ENCODE measurements at regions not wholly inside any gene's neighbourhood (a gene's known extent, or its start where the extent isn't known, plus 50 kb on each side); places are given as distances from the start of the nearest gene placed in this dataset.

- no peak for TF ChIP-seq EP300 (IDR thresholded peaks at IDR 0.05; ENCODE audit: borderline replicate concordance)
- no peak for TF ChIP-seq TEAD4 (IDR thresholded peaks at IDR 0.05)
- no peak for TF ChIP-seq YY1 (IDR thresholded peaks at IDR 0.05; ENCODE audit: low read depth)
- TF ChIP-seq RAD21 (IDR thresholded peaks at IDR 0.05; ENCODE audit: low read depth) = no peak
- no peak for TF ChIP-seq MAX (IDR thresholded peaks at IDR 0.05)
- no peak for TF ChIP-seq REST (IDR thresholded peaks at IDR 0.05; ENCODE audit: low read depth)
- TF ChIP-seq CEBPB (IDR thresholded peaks at IDR 0.05) = no peak
- no peak for TF ChIP-seq CREB1 (IDR thresholded peaks at IDR 0.05; ENCODE audit: low read depth)
- no peak for TF ChIP-seq NFIC (IDR thresholded peaks at IDR 0.05)
- TF ChIP-seq TCF12 (IDR thresholded peaks at IDR 0.05; ENCODE audit: low read depth) = no peak
- no peak for TF ChIP-seq TAF1 (IDR thresholded peaks at IDR 0.05; ENCODE audit: low read depth)
- TF ChIP-seq ZBTB7A (IDR thresholded peaks at IDR 0.05; ENCODE audit: low read depth) = no peak
Measured at GRCh38 chr5:4991925-4992324, 148.2 kb upstream of the ADAMTS16 start.

Data from Ishikawa (cell line).